HG03460 (cell line): ENCODE measurements at regions not wholly inside any gene's neighbourhood (a gene's known extent, or its start where the extent isn't known, plus 50 kb on each side); places are given as distances from the start of the nearest gene placed in this dataset.
"Not testable (repeated sequence)": the region's sequence is repeated elsewhere in the genome, so short reads cannot be mapped to it uniquely, and the experiment has no call there.

Experiments used
- ATAC-seq: cut with Tn5 transposase; IDR thresholded peaks from one replicate; pipeline ENCODE4 v1.9.1; 2021; ENCODE audit not compliant: unreplicated experiment

GRCh38 chr2:88992819-88993218 is 301.3 kb downstream of the RPIA start:
- not testable (repeated sequence) for ATAC-seq

DNA sequence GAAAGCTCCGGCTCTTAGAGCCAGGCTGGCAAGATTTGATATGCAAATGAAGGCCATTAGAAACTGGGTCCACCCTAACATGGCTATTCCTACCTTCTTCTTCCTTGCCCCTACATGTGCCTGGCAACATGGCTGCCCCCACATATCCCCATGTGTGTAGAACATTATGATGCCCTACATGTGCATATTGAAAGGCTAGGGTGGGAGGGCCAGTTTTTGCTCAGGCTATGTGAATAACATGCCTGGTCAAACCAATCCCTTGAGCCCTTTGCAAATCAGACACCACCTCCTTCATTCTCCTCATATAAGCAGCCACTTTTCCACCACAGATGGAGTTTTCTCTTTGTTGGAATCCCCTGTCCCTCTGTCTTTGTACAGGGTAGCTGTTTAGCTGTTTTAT is 303.4 kb downstream of the RPIA start:
- ATAC-seq = not testable (repeated sequence)

DNA sequence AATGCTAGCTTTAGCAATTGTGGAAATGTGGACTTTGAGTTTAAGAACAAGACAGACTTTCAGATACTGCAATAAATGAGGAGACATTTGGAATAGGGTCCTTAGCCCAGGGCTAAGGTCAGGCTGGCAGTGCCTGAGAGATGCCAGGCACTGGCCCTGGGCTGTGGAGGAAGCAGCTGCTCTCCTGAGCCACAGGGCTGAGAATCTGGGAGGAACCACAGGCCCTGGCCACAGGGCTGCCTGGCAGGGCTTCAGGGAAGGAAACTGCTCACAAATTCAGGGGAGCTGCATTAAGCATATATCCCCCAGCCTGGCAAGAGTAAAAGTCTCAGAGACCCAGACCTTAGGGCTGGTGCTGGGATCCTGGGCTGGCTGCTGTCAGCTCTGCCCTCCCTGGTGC is 305.1 kb downstream of the RPIA start:
- not testable (repeated sequence) for ATAC-seq

DNA sequence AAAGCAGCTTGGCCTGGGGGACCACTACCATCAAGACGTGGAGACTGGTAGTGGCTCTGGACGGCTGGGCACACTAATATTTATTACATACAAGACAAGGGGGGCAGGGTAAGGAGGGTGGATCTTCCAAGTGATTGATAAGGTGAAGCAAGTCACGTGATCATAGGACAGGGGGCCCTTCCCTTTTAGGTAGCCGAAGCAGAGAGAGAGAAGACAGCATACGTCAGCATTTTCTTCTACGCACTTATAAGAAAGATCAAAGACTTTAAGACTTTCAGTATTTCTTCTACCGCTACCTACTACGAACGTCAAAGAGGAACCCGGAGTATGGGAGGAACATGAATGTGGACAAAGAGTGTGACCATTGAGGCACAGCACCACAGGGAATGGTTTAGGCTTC is 307.9 kb downstream of the RPIA start:
- no peak for ATAC-seq

DNA sequence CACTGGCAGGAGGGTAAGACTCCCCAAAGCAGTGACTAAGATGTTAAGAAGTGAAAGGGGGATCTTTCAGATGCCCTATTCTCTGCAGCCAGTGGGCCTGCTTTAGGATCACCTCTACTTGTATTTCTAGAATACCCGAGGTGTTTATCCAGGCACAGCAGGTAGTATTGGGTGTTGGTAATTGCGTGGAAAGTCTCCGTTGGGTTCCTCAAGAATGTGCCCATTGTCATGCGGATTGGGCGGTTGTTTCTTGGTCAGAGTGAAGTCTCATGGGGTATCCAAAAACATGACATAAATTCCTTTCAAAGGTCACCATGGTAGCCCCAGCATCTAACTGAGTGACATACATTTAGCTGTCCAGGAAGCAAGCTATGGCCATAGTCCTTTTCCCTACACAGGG is 308.8 kb downstream of the RPIA start:
- ATAC-seq = no peak

- not testable (repeated sequence) for ATAC-seq
Measured at GRCh38 chr2:89004238-89004637, 312.8 kb downstream of the RPIA start.

DNA sequence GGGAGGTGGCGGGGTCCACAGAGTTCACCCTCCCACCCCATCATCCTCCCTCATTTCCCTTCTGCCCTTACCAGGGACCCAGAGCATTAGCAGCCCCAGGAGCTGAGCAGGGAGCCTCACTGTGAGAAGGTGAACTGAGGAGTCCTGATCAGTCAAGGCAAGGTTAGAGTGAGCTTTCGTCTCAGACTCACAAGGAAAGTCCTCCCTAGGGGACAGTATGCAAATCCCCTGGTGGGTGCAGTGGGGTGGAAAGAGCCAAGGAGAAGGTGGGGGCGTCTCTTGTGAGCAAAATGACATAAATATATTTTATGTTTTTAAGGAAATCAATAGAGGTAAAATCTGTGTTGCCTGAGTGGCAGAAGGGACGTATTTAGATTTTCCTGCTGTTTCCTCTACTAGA is 329.1 kb downstream of the RPIA start:
- not testable (repeated sequence) for ATAC-seq

- ATAC-seq = not testable (repeated sequence)
Measured at GRCh38 chr2:89026296-89026695, 334.8 kb downstream of the RPIA start.

DNA sequence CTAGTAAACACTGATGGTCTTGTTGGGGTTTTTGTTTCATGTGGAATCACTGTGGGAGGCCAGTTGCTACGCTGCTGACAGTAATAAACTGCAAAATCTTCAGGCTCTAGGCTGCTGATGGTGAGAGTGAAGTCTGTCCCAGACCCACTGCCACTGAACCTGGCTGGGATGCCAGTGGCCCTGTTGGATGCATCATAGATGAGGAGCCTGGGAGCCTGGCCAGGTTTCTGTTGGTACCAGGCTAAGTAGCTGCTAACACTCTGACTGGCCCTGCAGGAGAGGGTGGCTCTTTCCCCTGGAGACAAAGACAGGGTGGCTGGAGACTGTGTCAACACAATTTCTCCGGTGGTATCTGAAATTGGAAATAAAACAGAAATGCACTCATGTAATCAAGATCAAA is 335.6 kb downstream of the RPIA start:
- not testable (repeated sequence) for ATAC-seq

DNA sequence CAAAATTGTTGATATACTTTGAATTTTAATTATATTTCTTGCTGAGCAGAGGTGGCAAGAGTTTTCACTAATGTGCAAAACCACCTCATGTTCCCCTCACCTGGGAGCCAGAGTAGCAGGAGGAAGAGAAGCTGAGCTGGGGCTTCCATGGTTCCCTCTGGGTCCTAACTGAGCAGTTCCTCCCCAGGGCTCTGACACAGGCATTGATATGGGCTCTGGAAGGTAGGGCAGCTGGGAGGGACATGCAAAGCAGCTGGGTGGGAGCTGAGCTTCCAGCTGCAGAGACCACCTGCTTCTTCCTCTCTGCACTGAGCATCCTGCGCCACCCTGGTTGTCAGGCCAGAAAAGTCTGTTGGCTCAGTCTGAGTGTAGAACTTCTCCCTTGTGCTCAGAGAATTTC is 336.1 kb downstream of the RPIA start:
- not testable (repeated sequence) for ATAC-seq

DNA sequence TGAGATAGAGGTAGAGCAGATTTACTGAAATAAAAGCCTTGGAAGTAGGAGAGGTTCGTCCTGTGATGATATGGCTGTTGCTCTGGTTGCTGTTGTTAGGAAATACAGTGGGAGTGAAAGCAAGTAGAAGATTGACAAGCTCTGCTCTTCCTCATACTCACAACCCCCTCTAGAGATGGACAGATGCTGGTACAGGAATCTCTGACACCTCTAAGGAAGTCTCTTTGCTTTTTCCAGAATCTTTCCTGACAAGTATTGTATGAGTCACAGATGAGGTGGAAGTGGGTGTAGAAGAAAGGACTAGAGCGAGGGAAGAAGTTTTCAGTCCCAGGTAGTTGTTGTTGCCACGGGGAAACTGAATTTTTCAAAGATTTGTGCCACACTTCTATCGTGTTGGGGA is 337.8 kb downstream of the RPIA start:
- ATAC-seq = not testable (repeated sequence)

GRCh38 chr2:89048138-89049066 is 356.9 kb downstream of the RPIA start:
- not testable (repeated sequence) for ATAC-seq

DNA sequence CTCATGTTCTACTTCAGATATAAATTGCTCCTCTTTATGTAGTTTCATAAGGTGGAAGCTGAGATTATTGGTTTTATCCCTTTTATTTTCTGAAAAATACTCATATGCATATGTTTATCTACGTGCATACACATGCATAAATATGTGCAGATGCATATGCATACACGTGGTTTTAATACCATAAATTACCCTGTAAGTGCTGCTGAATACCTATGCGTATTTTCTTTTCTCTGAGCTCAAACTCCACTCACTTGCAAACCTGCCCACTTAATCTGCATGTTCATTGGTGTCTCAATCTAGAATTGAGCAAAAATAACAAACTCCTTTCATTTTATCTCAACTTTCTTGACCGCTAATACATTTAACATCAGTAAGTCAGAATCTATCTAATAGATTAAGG is 367.1 kb downstream of the RPIA start:
- ATAC-seq = not testable (repeated sequence)

- ATAC-seq = not testable (repeated sequence)
Measured at GRCh38 chr2:89061174-89061573, 369.7 kb downstream of the RPIA start.

GRCh38 chr2:89076771-89077170 is 385.3 kb downstream of the RPIA start:
- ATAC-seq = not testable (repeated sequence)

DNA sequence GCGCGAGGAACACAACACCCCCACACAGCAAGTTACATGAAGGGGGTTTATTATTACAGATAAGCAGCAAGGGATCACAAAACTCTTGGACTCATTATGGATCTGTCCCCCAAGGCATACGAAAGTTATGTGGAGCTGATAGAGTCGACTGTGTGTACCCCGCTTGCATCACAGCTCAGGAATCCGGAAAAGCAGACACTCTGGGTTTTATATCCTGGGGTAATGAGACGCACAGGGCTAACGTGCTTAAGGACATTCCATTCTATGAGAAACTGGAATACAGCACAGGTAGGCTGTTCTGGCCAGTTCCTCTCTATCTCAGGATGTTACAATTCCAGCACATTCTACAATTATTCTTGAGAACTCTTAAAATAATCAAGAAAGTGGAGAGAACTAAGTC is 401.4 kb downstream of the RPIA start:
- not testable (repeated sequence) for ATAC-seq

- not testable (repeated sequence) for ATAC-seq
Measured at GRCh38 chr2:89095060-89095459, 403.6 kb downstream of the RPIA start.

DNA sequence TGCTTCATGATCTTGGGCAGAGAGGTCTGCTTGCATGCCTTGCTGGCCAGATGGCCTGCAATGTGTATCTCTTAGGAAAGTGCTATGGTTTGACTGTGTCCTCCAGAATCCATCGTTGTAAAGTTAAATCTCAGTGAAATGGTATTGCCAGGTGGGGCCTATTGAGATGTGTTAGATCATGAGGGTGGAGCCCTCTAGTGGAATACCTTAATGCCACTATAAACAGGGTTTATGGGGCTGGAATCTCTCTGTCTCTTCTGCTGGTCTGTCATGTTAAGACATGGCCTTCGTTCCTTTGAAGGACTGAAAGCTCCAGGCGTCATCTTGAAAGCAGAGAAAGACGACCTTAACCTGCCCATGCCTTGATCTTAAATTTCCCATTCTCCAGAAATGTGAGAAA is 411.1 kb downstream of the RPIA start:
- ATAC-seq = not testable (repeated sequence)

- not testable (repeated sequence) for ATAC-seq
Measured at GRCh38 chr2:89106369-89107019, 415.0 kb downstream of the RPIA start.

- ATAC-seq = not testable (repeated sequence)
Measured at GRCh38 chr2:89112434-89112833, 421.0 kb downstream of the RPIA start.

DNA sequence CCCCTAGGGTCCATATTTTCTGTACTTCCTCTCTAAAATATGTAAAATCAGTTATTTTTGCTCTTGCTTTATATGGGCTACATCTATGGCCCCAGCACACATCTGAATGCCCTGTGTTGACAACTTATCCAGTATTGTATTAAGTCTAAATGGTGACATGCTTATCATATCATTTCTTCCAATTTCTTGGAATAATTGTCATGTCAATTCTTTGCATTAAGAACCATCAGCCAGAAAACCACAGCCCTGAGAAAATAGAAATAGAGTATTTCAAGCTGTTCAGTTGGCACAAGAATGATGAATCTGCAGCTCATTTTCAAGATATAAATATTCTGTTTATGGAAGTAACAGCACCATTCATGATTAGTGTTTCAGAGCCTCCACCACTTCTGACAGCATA is 421.8 kb downstream of the RPIA start:
- ATAC-seq = not testable (repeated sequence)

DNA sequence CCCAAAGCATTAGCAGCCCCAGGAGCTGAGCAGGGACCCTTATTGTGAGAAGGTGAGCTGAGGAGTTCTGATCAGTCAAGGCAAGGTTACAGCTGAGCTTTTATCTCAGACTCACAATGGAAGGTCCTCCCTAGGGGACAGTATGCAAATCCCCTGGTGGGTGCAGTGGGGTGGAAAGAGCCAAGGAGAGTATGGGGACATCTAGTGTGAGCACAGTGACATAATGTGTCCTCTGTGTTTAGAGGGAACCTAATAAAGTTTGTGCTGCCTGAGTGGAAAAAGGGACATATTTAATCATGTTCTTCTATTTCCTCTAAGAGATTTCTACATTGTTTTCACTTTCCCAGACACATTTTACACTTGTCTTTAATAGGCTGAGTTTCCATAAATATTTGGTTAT is 438.0 kb downstream of the RPIA start:
- not testable (repeated sequence) for ATAC-seq
